ENCODE measurements at regions not wholly inside any gene's neighbourhood (a gene's known extent, or its start where the extent isn't known, plus 50 kb on each side); places are given as distances from the start of the nearest gene placed in this dataset.

DNA sequence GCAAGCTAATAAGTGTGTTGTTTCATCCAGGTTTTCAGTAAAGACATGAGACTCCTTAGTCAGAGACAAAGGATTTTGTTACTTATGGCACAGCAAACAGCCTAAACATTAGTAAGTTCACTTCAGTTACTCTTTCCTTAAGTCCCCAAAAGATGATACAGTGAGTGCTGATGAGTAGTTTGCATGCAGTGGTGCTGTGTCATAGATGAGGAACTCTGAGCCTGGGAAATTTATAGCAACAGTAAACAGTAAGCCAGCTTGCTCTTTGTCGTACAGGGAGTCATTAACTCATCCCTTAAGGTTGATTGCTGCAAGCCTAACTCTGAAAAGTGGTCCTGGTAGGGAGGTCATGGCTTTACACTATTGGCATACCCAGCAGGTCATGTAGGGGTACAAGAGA is 208.6 kb upstream of the OR4E1 start:
- WGBS, 2 experiments (ENCODE audit: extremely low coverage in 1 of 2, insufficient coverage in 1 of 2, insufficient read length in 1 of 2, insufficient replicate concordance in 2 of 2, low coverage in 1 of 2, low lambda C conversion rate in 2 of 2, missing lambda C conversion rate in 1 of 2) = 94% methylated on average over 1 of the region's 1 CpG; no CpG with 5 or more reads in 1 of the 2 experiments
- Histone ChIP-seq H3K79me2 (ENCODE audit: control insufficient read depth in 1 of 2, insufficient read depth in 2 of 2, low read length in 2 of 2) (no peaks in the 10 kb centered on the region), H3K9me3 (ENCODE audit: insufficient read depth in 2 of 2, low read depth in 1 of 2, low read length in 1 of 2) (no peaks in the 10 kb centered on the region), H3K23ac (ENCODE audit: insufficient read length) (no peak overlapping the region), H3K9ac (replicated peaks in 1 of 4; ENCODE audit: extremely low read depth in 1 of 4, low read depth in 3 of 4, low read length in 3 of 4) (no peak overlapping the region), H3K4me2 (ENCODE audit: insufficient read depth in 1 of 2, low read depth in 2 of 2, low read length in 2 of 2) (no peak overlapping the region), H2AK5ac (ENCODE audit: low read depth, low read length) (no peak overlapping the region), H2BK120ac (replicated peaks; ENCODE audit: low read depth, low read length) (no peak overlapping the region), H3K36me3 (ENCODE audit: control insufficient read depth in 2 of 4, insufficient read depth in 4 of 4, low read length in 3 of 4) (no peaks in the 10 kb centered on the region), H4K8ac (ENCODE audit: extremely low read depth, insufficient read depth, low read length) (no peak overlapping the region), H2BK5ac (ENCODE audit: low read depth, low read length) (no peak overlapping the region), H2BK20ac (ENCODE audit: low read length) (no peak overlapping the region), H3K27ac (ENCODE audit: low read depth, low read length) (no peak overlapping the region), H4K5ac (ENCODE audit: insufficient read length, low read depth, low read length) (no peak overlapping the region), H2BK15ac (ENCODE audit: low read length) (no peak overlapping the region), H3K79me1 (ENCODE audit: low read depth, low read length) (no peaks in the 10 kb centered on the region), H3K18ac (ENCODE audit: extremely low read depth, low read length) (no peak overlapping the region), H3K4me1 (replicated peaks in 1 of 4; ENCODE audit: control insufficient read depth in 3 of 4, insufficient read depth in 4 of 4, low read length in 3 of 4) (no peaks in the 10 kb centered on the region), H4K91ac (replicated peaks; ENCODE audit: insufficient read length, low read length) (no peak overlapping the region), H3K27me3 (replicated peaks in 1 of 4; ENCODE audit: control insufficient read depth in 3 of 4, extremely low read depth in 1 of 4, insufficient read depth in 3 of 4, low read length in 3 of 4) (peaks cover 0 to 1% (median 0%) of the 10 kb centered on the region in 4 experiments; a peak in 1 of 7 replicates), H2AFZ (ENCODE audit: low read length) (no peak overlapping the region), H3K4me3 (ENCODE audit: extremely low read depth in 1 of 4, insufficient read depth in 2 of 4, low read depth in 3 of 4, low read length in 4 of 4) (no peak overlapping the region), H3K14ac (ENCODE audit: insufficient read length) (no peak overlapping the region), H3K4ac (replicated peaks; ENCODE audit: insufficient read length, low read depth, low read length) (no peak overlapping the region), H4K20me1 (replicated peaks in 1 of 2; ENCODE audit: control insufficient read depth in 1 of 2, insufficient read depth in 2 of 2, low read length in 2 of 2) (no peaks in the 10 kb centered on the region), H2BK12ac (ENCODE audit: low read depth, low read length) (no peak overlapping the region), H3K56ac (replicated peaks; ENCODE audit: insufficient read length, low read depth, low read length) (no peak overlapping the region), H3K23me2 (ENCODE audit: low read depth, low read length) (no peaks in the 10 kb centered on the region)
- TF ChIP-seq TBP (IDR thresholded peaks at IDR 0.05; ENCODE audit: low read depth, low read length) (no peak), RFX5 (IDR thresholded peaks at IDR 0.05; ENCODE audit: borderline replicate concordance, low read depth, low read length) (no peak), SIRT6 (IDR thresholded peaks at IDR 0.05; ENCODE audit: low read length) (no peak), SAP30 (IDR thresholded peaks at IDR 0.05; ENCODE audit: insufficient read depth, insufficient replicate concordance, low read length) (no peak), JUND (IDR thresholded peaks at IDR 0.05; ENCODE audit: low read length) (no peak), ZNF274 (IDR thresholded peaks at IDR 0.05; ENCODE audit: borderline replicate concordance, extremely low read depth, low read length) (no peak), RXRA (IDR thresholded peaks at IDR 0.05; ENCODE audit: insufficient read depth, low read depth, low read length) (no peak), PHF8 (conservative IDR thresholded peaks at IDR 0.05; ENCODE audit: low read depth, low read length) (no peak)
- TF ChIP-seq, protein P1, sequence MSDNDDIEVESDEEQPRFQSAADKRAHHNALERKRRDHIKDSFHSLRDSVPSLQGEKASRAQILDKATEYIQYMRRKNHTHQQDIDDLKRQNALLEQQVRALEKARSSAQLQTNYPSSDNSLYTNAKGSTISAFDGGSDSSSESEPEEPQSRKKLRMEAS (IDR thresholded peaks at IDR 0.05) = no peak
- DNase-seq (ENCODE audit: low read depth in 1 of 2, low spot score in 2 of 2) = no peak
- ChIA-PET POLR2A (ENCODE audit: partially characterized antibody) (no interaction called here), CTCF (ENCODE audit: partially characterized antibody) (interaction anchor here (1.2 to 2.1 kb wide), 4 partner anchors 11 to 51 kb away, joined by 3 to 6 read pairs (median 4); no protein-coding TSS in a partner anchor)
- no peak for FAIRE-seq
